SK-N-SH (cell line): ENCODE measurements at regions not wholly inside any gene's neighbourhood (a gene's known extent, or its start where the extent isn't known, plus 50 kb on each side); places are given as distances from the start of the nearest gene placed in this dataset.

Experiments
- CTCF ChIA-PET: fragments of 300-600, 350-600 bp; formaldehyde crosslinking; extraction: SDS; loops from one replicate; lab custom pipeline; 2021; lab: Yijun Ruan, JAX
- POLR2A ChIA-PET: fragments of 350-600 bp; sonication (Branson Sonifier 250); formaldehyde crosslinking; extraction: SDS; loops from one replicate; lab custom pipeline; 2020; ENCODE audit warnings: antibody characterized with exemption, inconsistent platforms; lab: Yijun Ruan, JAX
- DNase-seq: peaks from one replicate; pipeline ENCODE4 v3.0.0; 2012
- H2AFZ ChIP-seq: fragments of 200-600 bp; sonication (generic); 2 replicates; pipeline ENCODE4 v1.8.1; 2016; ENCODE audit warnings: antibody characterized with exemption, mild to moderate bottlenecking, low read depth
- H3F3A ChIP-seq: fragments of 200-600 bp; sonication (generic); replicated peaks from 2 replicates; pipeline ENCODE3; 2016; ENCODE audit warnings: antibody characterized with exemption, mild to moderate bottlenecking; ENCODE audit not compliant: insufficient read depth
- H3K27ac ChIP-seq, 2 experiments: fragments of 200-500 bp in 1 of 2; fragments of 200-600 bp in 1 of 2; sonication (Bioruptor generic) in 1 of 2; sonication (generic), shearing (Covaris generic) in 1 of 2; 2 replicates each; pipeline versions ENCODE4 v1.5.1 to v1.6.1; 2014 to 2016; ENCODE audit warnings: low read depth in 2 of 2, inconsistent platforms in 1 of 2, low read length in 1 of 2, mild to moderate bottlenecking in 1 of 2, mixed read lengths in 1 of 2
- H3K27me3 ChIP-seq: fragments of 200-600 bp; sonication (generic), shearing (Covaris generic); 2 replicates; pipeline ENCODE4 v1.6.1; 2016; ENCODE audit warnings: mixed run types; ENCODE audit not compliant: insufficient read depth
- H3K36me3 ChIP-seq, 2 experiments: fragments of 200-500 bp in 1 of 2; fragments of 200-600 bp in 1 of 2; sonication (Bioruptor generic) in 1 of 2; sonication (generic) in 1 of 2; replicated peaks in 1 of 2; 2 replicates each; pipeline versions ENCODE3 to v1.5.1; 2014 to 2016; ENCODE audit warnings: low read length in 1 of 2, mild to moderate bottlenecking in 1 of 2; ENCODE audit not compliant: insufficient read depth in 2 of 2, control insufficient read depth in 1 of 2
- H3K4me1 ChIP-seq, 2 experiments: fragments of 200-500 bp in 1 of 2; fragments of 200-600 bp in 1 of 2; sonication (Bioruptor generic) in 1 of 2; sonication (generic), shearing (Covaris generic) in 1 of 2; 2 replicates each; pipeline versions ENCODE4 v1.5.1 to v1.6.1; 2014 to 2016; ENCODE audit warnings: low read depth in 1 of 2, low read length in 1 of 2, mixed run types in 1 of 2; ENCODE audit not compliant: insufficient read depth in 2 of 2, control insufficient read depth in 1 of 2
- H3K4me2 ChIP-seq: fragments of 200-600 bp; sonication (generic), shearing (Covaris generic); 2 replicates; pipeline ENCODE4 v1.6.1; 2017; ENCODE audit warnings: mixed run types
- H3K4me3 ChIP-seq, 2 experiments: fragments of 200-500 bp in 1 of 2; fragments of 200-600 bp in 1 of 2; sonication (Bioruptor generic) in 1 of 2; sonication (generic), shearing (Covaris generic) in 1 of 2; 2 replicates each; pipeline versions ENCODE4 v1.5.1 to v1.8.1; 2014 to 2016; ENCODE audit warnings: low read depth in 2 of 2, inconsistent platforms in 1 of 2, low read length in 1 of 2, mild to moderate bottlenecking in 1 of 2, mixed read lengths in 1 of 2, moderate library complexity in 1 of 2
- H3K79me2 ChIP-seq: fragments of 200-600 bp; sonication (generic); 2 replicates; pipeline ENCODE4 v1.8.1; 2017; ENCODE audit warnings: mild to moderate bottlenecking; ENCODE audit not compliant: insufficient read depth
- H3K9ac ChIP-seq: fragments of 200-600 bp; sonication (generic); 2 replicates; pipeline ENCODE4 v1.6.1; 2017; ENCODE audit warnings: mixed run types
- H3K9me2 ChIP-seq: fragments of 200-600 bp; sonication (generic); 2 replicates; pipeline ENCODE4 v1.6.1; 2017; ENCODE audit warnings: mixed run types
- H3K9me3 ChIP-seq: fragments of 200-600 bp; sonication (generic); 2 replicates; pipeline ENCODE4 v1.6.1; 2017; ENCODE audit warnings: mixed run types, mild to moderate bottlenecking, moderate library complexity
- H4K20me1 ChIP-seq: fragments of 200-600 bp; sonication (generic); 2 replicates; pipeline ENCODE4 v1.6.1; 2017; ENCODE audit warnings: mild to moderate bottlenecking, mixed run types; ENCODE audit not compliant: insufficient read depth
- CHD2 ChIP-seq: fragments of 150-350 bp; IDR thresholded peaks from 2 replicates; pipeline ENCODE4 v1.6.1; 2018; ENCODE audit warnings: low read length; ENCODE audit not compliant: partially characterized antibody
- EZH2phosphoT487 ChIP-seq: fragments of 200-600 bp; sonication (generic); IDR thresholded peaks from 2 replicates; pipeline ENCODE4 v1.6.1; 2017; ENCODE audit warnings: low read depth, mixed run types, mild to moderate bottlenecking, antibody characterized with exemption, moderate library complexity, borderline replicate concordance
- FOSL2 ChIP-seq: IDR thresholded peaks from 2 replicates; pipeline ENCODE4 v1.4.0; 2012; ENCODE audit warnings: low read depth, mild to moderate bottlenecking, moderate library complexity, borderline replicate concordance
- GABPA ChIP-seq: IDR thresholded peaks from 2 replicates; pipeline ENCODE4 v1.4.0; 2012; ENCODE audit warnings: low read depth, mild to moderate bottlenecking
- JUND ChIP-seq: IDR thresholded peaks from 2 replicates; pipeline ENCODE4 v1.4.0; 2012
- MXI1 ChIP-seq: IDR thresholded peaks from 2 replicates; pipeline ENCODE4 v1.6.1; 2012; ENCODE audit warnings: mild to moderate bottlenecking, low read depth, low read length, improper control_type of control experiment
- NFIC ChIP-seq: IDR thresholded peaks from 2 replicates; pipeline ENCODE4 v1.4.0; 2012; ENCODE audit warnings: borderline replicate concordance
- NRF1 ChIP-seq: IDR thresholded peaks from 2 replicates; pipeline ENCODE4 v1.6.1; 2012; ENCODE audit warnings: low read depth, mild to moderate bottlenecking, low read length
- PBX3 ChIP-seq: IDR thresholded peaks from 2 replicates; pipeline ENCODE4; 2012
- RCOR1 ChIP-seq: fragments of 150-350 bp; IDR thresholded peaks from 2 replicates; pipeline ENCODE4 v1.6.1; 2017; ENCODE audit warnings: antibody characterized with exemption, low read length
- RFX5 ChIP-seq: IDR thresholded peaks from 2 replicates; pipeline ENCODE4 v1.6.1; 2012; ENCODE audit warnings: mild to moderate bottlenecking, improper control_type of control experiment, low read length
- RXRA ChIP-seq: IDR thresholded peaks from 2 replicates; pipeline ENCODE4 v1.4.0; 2012; ENCODE audit warnings: low read depth, mild to moderate bottlenecking, borderline replicate concordance
- SMC3 ChIP-seq: IDR thresholded peaks from 2 replicates; pipeline ENCODE4 v1.6.1; 2012; ENCODE audit warnings: low read depth, low read length, improper control_type of control experiment
- TAF1 ChIP-seq: IDR thresholded peaks from 2 replicates; pipeline ENCODE4 v1.6.1; 2012; ENCODE audit warnings: low read depth, mild to moderate bottlenecking, low read length, moderate library complexity, borderline replicate concordance
- TCF12 ChIP-seq: IDR thresholded peaks from 2 replicates; pipeline ENCODE4 v1.4.0; 2012
- TEAD4 ChIP-seq: IDR thresholded peaks from 2 replicates; pipeline ENCODE4 v1.4.0; 2012; ENCODE audit warnings: mild to moderate bottlenecking, borderline replicate concordance; ENCODE audit not compliant: insufficient read depth
- YY1 ChIP-seq: IDR thresholded peaks from 2 replicates; pipeline ENCODE4 v1.4.0; 2012; ENCODE audit warnings: low read depth, mild to moderate bottlenecking
- WGBS: methylation state at CpG from one replicate; pipeline ENCODE4 v1.1.6; 2017; ENCODE audit warnings: low lambda C conversion rate; 5-methylcytosine and 5-hydroxymethylcytosine counted together
- TF ChIP-seq, protein P1 (sequence below): fragments of 200-600 bp; sonication (generic); IDR thresholded peaks from 2 replicates; pipeline ENCODE4 v1.6.1; 2017; ENCODE audit warnings: antibody characterized with exemption, mild to moderate bottlenecking, moderate library complexity
- TF ChIP-seq, protein P2 (sequence below): IDR thresholded peaks from 2 replicates; pipeline ENCODE4 v1.4.0; 2012; ENCODE audit warnings: low read depth
- TF ChIP-seq, protein P3 (sequence below): IDR thresholded peaks from 2 replicates; pipeline ENCODE4 v1.4.0; 2012; ENCODE audit warnings: low read depth, borderline replicate concordance

DNA sequence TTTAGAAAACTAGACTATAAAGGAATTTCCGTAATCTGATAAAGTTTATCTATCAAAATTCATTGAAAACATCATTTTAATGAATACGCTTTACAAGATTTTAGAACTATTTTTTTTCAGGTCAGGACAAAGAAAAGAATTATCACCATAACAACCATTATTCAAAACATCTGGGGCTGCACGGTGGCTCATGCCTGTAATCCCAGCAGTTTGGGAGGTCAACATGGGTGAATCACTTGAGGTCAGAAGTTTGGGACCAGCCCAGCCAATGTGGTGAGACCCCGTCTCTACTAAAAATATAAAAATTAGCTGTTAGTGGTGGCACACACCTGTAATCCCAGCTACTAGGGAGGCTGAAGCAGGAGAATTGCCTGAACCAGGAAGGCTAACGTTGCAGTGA, 260.4 kb downstream of the WNT5A start:
- H3K27ac ChIP-seq: no peak overlapping the region
- no peak overlapping the region for H3K4me3 ChIP-seq
- no peaks in the 10 kb centered on the region for H3K79me2 ChIP-seq
- H3F3A ChIP-seq: no peaks in the 10 kb centered on the region
- H3K4me2 ChIP-seq: no peak overlapping the region
- no peak overlapping the region for H3K9ac ChIP-seq
- WGBS: 72% methylated on average over 5 of the region's 5 CpGs
- H2AFZ ChIP-seq: no peak overlapping the region
- DNase-seq: no peak
- no peaks in the 10 kb centered on the region for H4K20me1 ChIP-seq
- H3K4me1 ChIP-seq: no peaks in the 10 kb centered on the region
- CTCF ChIA-PET: no interaction called here
- TF ChIP-seq, protein P1, sequence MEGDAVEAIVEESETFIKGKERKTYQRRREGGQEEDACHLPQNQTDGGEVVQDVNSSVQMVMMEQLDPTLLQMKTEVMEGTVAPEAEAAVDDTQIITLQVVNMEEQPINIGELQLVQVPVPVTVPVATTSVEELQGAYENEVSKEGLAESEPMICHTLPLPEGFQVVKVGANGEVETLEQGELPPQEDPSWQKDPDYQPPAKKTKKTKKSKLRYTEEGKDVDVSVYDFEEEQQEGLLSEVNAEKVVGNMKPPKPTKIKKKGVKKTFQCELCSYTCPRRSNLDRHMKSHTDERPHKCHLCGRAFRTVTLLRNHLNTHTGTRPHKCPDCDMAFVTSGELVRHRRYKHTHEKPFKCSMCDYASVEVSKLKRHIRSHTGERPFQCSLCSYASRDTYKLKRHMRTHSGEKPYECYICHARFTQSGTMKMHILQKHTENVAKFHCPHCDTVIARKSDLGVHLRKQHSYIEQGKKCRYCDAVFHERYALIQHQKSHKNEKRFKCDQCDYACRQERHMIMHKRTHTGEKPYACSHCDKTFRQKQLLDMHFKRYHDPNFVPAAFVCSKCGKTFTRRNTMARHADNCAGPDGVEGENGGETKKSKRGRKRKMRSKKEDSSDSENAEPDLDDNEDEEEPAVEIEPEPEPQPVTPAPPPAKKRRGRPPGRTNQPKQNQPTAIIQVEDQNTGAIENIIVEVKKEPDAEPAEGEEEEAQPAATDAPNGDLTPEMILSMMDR: no peak
- no peak for TF ChIP-seq FOSL2
- TF ChIP-seq, all 33 proteins: peak for 0
- Histone ChIP-seq H3K9me3 (no peaks in the 10 kb centered on the region), H3K36me3 (no peaks in the 10 kb centered on the region), H3K27me3 (no peaks in the 10 kb centered on the region), H3K9me2 (no peaks in the 10 kb centered on the region)
- POLR2A ChIA-PET: no interaction called here

GRCh38 chr3:55218577-55218976, 268.5 kb downstream of the WNT5A start:
- peaks cover 5% of the 10 kb centered on the region for H3F3A ChIP-seq
- H3K36me3 ChIP-seq: peaks cover 0 to 3% of the 10 kb centered on the region in 2 experiments
- DNase-seq: no peak
- no peak overlapping the region for H3K9ac ChIP-seq
- H2AFZ ChIP-seq: no peak overlapping the region
- H3K27ac ChIP-seq: no peak overlapping the region
- no peak overlapping the region for H3K4me2 ChIP-seq
- TF ChIP-seq CHD2 (no peak), YY1 (no peak), TAF1 (no peak), PBX3 (no peak), TEAD4 (no peak), RXRA (no peak), EZH2phosphoT487 (no peak), SMC3 (no peak), TCF12 (no peak), JUND (no peak), NFIC (no peak), RCOR1 (no peak), NRF1 (no peak), GABPA (no peak), RFX5 (no peak), MXI1 (no peak)
- TF ChIP-seq, protein P2, sequence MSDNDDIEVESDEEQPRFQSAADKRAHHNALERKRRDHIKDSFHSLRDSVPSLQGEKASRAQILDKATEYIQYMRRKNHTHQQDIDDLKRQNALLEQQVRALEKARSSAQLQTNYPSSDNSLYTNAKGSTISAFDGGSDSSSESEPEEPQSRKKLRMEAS: no peak
- TF ChIP-seq, protein P1: no peak
- TF ChIP-seq, protein P3, sequence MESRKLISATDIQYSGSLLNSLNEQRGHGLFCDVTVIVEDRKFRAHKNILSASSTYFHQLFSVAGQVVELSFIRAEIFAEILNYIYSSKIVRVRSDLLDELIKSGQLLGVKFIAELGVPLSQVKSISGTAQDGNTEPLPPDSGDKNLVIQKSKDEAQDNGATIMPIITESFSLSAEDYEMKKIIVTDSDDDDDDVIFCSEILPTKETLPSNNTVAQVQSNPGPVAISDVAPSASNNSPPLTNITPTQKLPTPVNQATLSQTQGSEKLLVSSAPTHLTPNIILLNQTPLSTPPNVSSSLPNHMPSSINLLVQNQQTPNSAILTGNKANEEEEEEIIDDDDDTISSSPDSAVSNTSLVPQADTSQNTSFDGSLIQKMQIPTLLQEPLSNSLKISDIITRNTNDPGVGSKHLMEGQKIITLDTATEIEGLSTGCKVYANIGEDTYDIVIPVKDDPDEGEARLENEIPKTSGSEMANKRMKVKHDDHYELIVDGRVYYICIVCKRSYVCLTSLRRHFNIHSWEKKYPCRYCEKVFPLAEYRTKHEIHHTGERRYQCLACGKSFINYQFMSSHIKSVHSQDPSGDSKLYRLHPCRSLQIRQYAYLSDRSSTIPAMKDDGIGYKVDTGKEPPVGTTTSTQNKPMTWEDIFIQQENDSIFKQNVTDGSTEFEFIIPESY: no peak
- no peaks in the 10 kb centered on the region for H3K27me3 ChIP-seq
- no peaks in the 10 kb centered on the region for H3K79me2 ChIP-seq
- H3K4me1 ChIP-seq: no peaks in the 10 kb centered on the region
- 0% methylated on average over 1 of the region's 1 CpG for WGBS
- H4K20me1 ChIP-seq: no peaks in the 10 kb centered on the region
- no peaks in the 10 kb centered on the region; the same call in 1 of the 2 replicates for H3K9me2 ChIP-seq
- H3K4me3 ChIP-seq: no peak overlapping the region
- POLR2A ChIA-PET: no interaction called here
- CTCF ChIA-PET: no interaction called here
- H3K9me3 ChIP-seq: peaks cover 21% of the 10 kb centered on the region; the same call in 1 of the 2 replicates
